Sigmoid colon (tissue), 6 donors: ENCODE measurements at regions not wholly inside any gene's neighbourhood (a gene's known extent, or its start where the extent isn't known, plus 50 kb on each side); places are given as distances from the start of the nearest gene placed in this dataset.

Source experiments
- DNase-seq: peaks from one replicate; pipeline ENCODE4 v3.0.0-alpha.2; 2019
- H3K27ac ChIP-seq, 4 donors: fragments of 200-600 bp; sonication (generic); one replicate each; pipeline ENCODE4 v1.5.1; 2016 to 2019; ENCODE audit warnings: mild to moderate bottlenecking in 1 of 4
- H3K27me3 ChIP-seq, 3 donors: fragments of 200-600 bp; sonication (generic); one replicate each; pipeline ENCODE4 v1.5.1; 2019; ENCODE audit warnings: mild to moderate bottlenecking in 1 of 3
- H3K36me3 ChIP-seq, 4 donors: fragments of 200-600 bp; sonication (generic); one replicate each; pipeline ENCODE4 v1.5.1; 2016 to 2019
- H3K4me1 ChIP-seq, 4 donors: fragments of 200-600 bp; sonication (generic); one replicate each; pipeline ENCODE4 v1.5.1; 2017 to 2019
- H3K4me3 ChIP-seq, 4 donors: fragments of 200-600 bp; sonication (generic); one replicate each; pipeline ENCODE4 v1.5.1; 2017 to 2019; ENCODE audit warnings: mild to moderate bottlenecking in 2 of 4, moderate library complexity in 1 of 4
- H3K9me3 ChIP-seq, 4 donors: fragments of 200-600 bp in 3 of 4; sonication (generic) in 3 of 4; one replicate each; pipeline versions ENCODE4 v1.5.1 to v1.6.1; 2013 to 2019
- EP300 ChIP-seq, 4 donors: sonication (generic); formaldehyde crosslinking; IDR thresholded peaks; one replicate each; pipeline ENCODE4 v1.6.1; 2017; ENCODE audit warnings: antibody characterized with exemption in 4 of 4
- POLR2A ChIP-seq, 2 donors: fragments of 450-650 bp; IDR thresholded peaks; one replicate each; pipeline ENCODE4 v1.6.1; 2016; ENCODE audit warnings: antibody characterized with exemption in 2 of 2, mild to moderate bottlenecking in 2 of 2, moderate library complexity in 2 of 2
- POLR2AphosphoS5 ChIP-seq, 4 donors: sonication (generic); formaldehyde crosslinking; IDR thresholded peaks; one replicate each; pipeline ENCODE4 v1.6.1; 2017; ENCODE audit warnings: antibody characterized with exemption in 4 of 4
- WGBS, 2 donors: extraction: QIAGEN DNeasy Blood & Tissue Kit; methylation state at CpG; one replicate each; pipeline ENCODE4 v1.1.7; 2013; 5-methylcytosine and 5-hydroxymethylcytosine counted together
- intact Hi-C: fragments of 100-400 bp; cut with DNase I; formaldehyde crosslinking; loops from one replicate; pipeline ENCODE4 v1.15.1; 2023
- TF ChIP-seq, protein P1 (sequence below), 4 experiments: fragments of 450-650 bp in 3 of 4; fragments of 200-600 bp in 1 of 4; IDR thresholded peaks; one replicate each; pipeline ENCODE4 v1.5.1; 2016 to 2019; ENCODE audit warnings: antibody characterized with exemption in 4 of 4, mild to moderate bottlenecking in 3 of 4, moderate library complexity in 2 of 4
- donor health status: healthy with polysubstance abuse.
- donor health status: healthy.

DNA sequence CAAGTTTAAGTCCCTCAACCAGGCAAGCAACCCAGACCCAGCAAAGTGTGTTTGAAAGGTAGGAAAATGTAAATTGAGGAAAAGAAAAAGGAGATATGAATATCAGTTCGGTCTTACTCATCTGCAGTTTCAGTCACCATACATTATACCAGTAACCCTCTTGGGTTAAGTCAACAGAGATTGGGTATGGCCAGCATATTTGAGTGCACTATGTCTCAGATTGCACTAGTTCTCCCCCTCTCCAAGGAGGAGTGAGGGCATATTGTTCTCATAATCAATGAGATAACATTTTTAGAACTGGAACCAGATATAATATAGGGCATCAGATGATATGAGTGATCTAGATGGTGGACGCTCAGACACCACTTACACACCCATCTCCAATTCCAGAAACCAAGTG lies 141.5 kb downstream of the COPS8 start:
- no peaks in the 10 kb centered on the region for H3K9me3 ChIP-seq
- H3K36me3 ChIP-seq = no peaks in the 10 kb centered on the region
- no peaks in the 10 kb centered on the region for H3K27me3 ChIP-seq
- 89 to 94% methylated on average over 2 of the region's 2 CpGs for WGBS, 2 donors
- H3K4me1 ChIP-seq = peaks cover 0 to 38% (median 18%) of the 10 kb centered on the region in 4 donors
- DNase-seq = no peak
- intact Hi-C loops = no loop called here
- peak overlapping the region in 2 of 4 donors; percentile 17 to 42 for H3K27ac ChIP-seq
- no peak overlapping the region for H3K4me3 ChIP-seq
- TF ChIP-seq, protein P1, sequence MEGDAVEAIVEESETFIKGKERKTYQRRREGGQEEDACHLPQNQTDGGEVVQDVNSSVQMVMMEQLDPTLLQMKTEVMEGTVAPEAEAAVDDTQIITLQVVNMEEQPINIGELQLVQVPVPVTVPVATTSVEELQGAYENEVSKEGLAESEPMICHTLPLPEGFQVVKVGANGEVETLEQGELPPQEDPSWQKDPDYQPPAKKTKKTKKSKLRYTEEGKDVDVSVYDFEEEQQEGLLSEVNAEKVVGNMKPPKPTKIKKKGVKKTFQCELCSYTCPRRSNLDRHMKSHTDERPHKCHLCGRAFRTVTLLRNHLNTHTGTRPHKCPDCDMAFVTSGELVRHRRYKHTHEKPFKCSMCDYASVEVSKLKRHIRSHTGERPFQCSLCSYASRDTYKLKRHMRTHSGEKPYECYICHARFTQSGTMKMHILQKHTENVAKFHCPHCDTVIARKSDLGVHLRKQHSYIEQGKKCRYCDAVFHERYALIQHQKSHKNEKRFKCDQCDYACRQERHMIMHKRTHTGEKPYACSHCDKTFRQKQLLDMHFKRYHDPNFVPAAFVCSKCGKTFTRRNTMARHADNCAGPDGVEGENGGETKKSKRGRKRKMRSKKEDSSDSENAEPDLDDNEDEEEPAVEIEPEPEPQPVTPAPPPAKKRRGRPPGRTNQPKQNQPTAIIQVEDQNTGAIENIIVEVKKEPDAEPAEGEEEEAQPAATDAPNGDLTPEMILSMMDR (IDR thresholded peaks at IDR 0.05) = no peak
- no peak for TF ChIP-seq POLR2A (IDR thresholded peaks at IDR 0.05)
- TF ChIP-seq EP300 (IDR thresholded peaks at IDR 0.05) = no peak

DNA sequence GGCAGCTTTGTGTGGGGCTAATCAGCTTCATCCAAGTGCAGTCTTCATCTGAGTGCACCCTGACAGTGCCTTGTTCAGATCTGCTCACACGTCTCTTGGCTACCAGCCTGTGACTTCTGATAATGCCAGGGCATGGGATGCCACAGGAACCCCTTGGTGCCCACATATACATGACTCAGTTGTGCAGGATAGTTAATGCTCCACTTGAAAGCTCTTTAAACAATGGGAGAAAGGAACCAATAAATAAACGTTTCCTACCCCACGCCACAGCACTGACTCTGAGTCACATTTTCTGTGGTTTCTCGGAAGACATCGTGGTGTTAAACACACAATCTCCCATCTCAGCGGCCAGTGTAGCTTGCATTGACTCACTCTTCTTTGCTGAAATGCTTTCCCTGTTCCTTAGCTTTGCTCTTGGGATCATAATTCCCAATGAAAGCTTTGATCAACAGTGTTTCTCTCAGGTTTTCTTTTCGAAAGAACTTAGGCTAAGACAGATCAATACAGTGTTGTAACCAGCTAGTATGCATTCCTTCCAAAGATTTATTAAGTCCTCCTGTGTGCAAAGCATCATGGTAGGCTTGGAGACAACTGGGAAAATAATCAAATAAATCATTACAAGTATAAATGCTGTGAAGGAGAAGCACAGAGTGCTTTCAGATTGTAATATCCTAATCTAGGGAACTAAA lies 142.0 kb downstream of the COPS8 start:
- Histone ChIP-seq H3K36me3 (no peaks in the 10 kb centered on the region), H3K4me1 (peaks cover 0 to 33% (median 13%) of the 10 kb centered on the region in 4 donors), H3K9me3 (no peaks in the 10 kb centered on the region), H3K4me3 (no peak overlapping the region), H3K27me3 (no peaks in the 10 kb centered on the region), H3K27ac (peak overlapping the region in 3 of 4 donors; percentile 17 to 42 (median 18))
- WGBS, 2 donors = 51 to 65% methylated on average over 7 of the region's 7 CpGs
- intact Hi-C loops = no loop called here
- TF ChIP-seq, protein P1 (IDR thresholded peaks at IDR 0.05) = no peak
- no peak for TF ChIP-seq EP300 (IDR thresholded peaks at IDR 0.05)
- TF ChIP-seq POLR2AphosphoS5 (IDR thresholded peaks at IDR 0.05) = no peak
- TF ChIP-seq POLR2A (IDR thresholded peaks at IDR 0.05) = no peak
- no peak for DNase-seq

DNA sequence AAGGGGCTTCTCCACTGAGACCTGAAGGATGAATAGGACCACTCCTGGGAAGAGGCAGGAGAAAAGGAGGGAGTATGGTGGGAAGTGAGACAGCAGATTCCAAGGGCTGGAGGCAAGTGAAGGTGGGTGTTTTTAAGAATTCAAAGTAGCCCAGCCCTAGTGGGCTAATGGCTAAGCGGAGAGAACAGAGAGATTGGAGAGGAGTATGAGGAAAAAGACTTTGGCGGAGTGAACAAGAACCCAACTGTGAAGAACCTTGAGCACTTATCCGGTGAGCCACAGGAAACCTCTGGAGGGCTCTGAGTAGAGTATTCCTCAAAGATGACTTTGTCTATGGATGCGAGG lies 142.6 kb downstream of the COPS8 start:
- H3K27me3 ChIP-seq = no peaks in the 10 kb centered on the region
- TF ChIP-seq POLR2A (IDR thresholded peaks at IDR 0.05) = no peak
- no peak for TF ChIP-seq EP300 (IDR thresholded peaks at IDR 0.05)
- TF ChIP-seq, protein P1 (IDR thresholded peaks at IDR 0.05) = no peak
- TF ChIP-seq POLR2AphosphoS5 (IDR thresholded peaks at IDR 0.05) = no peak
- intact Hi-C loops = no loop called here
- peaks cover 0 to 28% (median 8%) of the 10 kb centered on the region in 4 donors for H3K4me1 ChIP-seq
- peak overlapping the region in 3 of 4 donors; percentile 17 to 42 (median 18) for H3K27ac ChIP-seq
- DNase-seq = no peak
- WGBS, 2 donors = 93 to 94% methylated on average over 4 of the region's 4 CpGs
- no peak overlapping the region for H3K4me3 ChIP-seq
- H3K36me3 ChIP-seq = no peaks in the 10 kb centered on the region
- H3K9me3 ChIP-seq = no peaks in the 10 kb centered on the region

DNA sequence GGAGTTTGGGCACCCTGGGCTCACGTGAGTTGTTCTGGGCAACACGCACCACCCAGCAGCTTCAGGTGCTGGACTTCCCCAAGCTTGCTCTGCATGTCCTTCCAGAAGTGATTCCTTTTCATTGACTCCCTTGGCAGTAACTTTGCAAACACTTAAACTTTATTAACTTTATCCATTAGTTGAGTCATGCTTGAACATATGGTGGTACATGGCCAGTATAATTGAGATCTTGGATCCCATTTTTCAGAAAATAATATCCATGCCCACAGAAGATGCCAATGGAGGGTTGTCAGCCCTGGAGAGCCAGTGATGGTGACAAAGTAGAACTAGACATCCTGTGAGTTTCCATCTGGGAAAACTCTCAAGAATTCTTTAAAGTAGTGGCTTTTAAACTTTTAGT lies 144.2 kb downstream of the COPS8 start:
- Histone ChIP-seq H3K9me3 (no peaks in the 10 kb centered on the region), H3K27me3 (no peaks in the 10 kb centered on the region), H3K4me1 (peaks cover 0 to 33% (median 11%) of the 10 kb centered on the region in 4 donors), H3K4me3 (no peak overlapping the region), H3K36me3 (no peaks in the 10 kb centered on the region), H3K27ac (no peak overlapping the region)
- no peak for TF ChIP-seq EP300 (IDR thresholded peaks at IDR 0.05)
- TF ChIP-seq POLR2AphosphoS5 (IDR thresholded peaks at IDR 0.05) = no peak
- TF ChIP-seq, protein P1 (IDR thresholded peaks at IDR 0.05) = no peak
- TF ChIP-seq POLR2A (IDR thresholded peaks at IDR 0.05) = no peak
- intact Hi-C loops = no loop called here
- no peak for DNase-seq
- WGBS, 2 donors = 87 to 88% methylated on average over 2 of the region's 2 CpGs

DNA sequence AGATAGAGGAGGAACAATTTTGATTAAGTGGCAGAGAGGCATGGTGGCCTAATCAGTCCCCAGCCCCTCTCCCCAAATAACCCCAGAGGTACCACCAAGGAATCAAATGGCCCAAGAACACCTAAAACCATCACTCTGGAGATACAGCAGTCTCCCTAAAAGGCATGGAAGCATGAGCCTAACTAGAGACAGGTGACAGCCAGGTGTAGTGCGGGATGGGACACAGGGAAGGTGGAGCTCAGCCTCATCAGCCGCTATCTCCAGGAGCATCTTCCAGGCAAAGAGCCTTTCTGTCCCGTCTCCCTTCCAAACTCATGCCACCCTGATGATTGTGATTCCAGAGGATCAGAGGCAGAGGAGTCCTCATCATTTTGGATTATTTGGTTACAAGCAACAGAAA lies 144.7 kb downstream of the COPS8 start:
- H3K4me3 ChIP-seq = no peak overlapping the region
- H3K36me3 ChIP-seq = no peaks in the 10 kb centered on the region
- intact Hi-C loops = no loop called here
- H3K4me1 ChIP-seq = peaks cover 0 to 37% (median 15%) of the 10 kb centered on the region in 4 donors
- H3K27me3 ChIP-seq = no peaks in the 10 kb centered on the region
- H3K27ac ChIP-seq = no peak overlapping the region
- TF ChIP-seq EP300 (IDR thresholded peaks at IDR 0.05) (no peak), POLR2AphosphoS5 (IDR thresholded peaks at IDR 0.05) (no peak), POLR2A (IDR thresholded peaks at IDR 0.05) (no peak)
- TF ChIP-seq, protein P1 (IDR thresholded peaks at IDR 0.05) = no peak
- WGBS, 2 donors = 96 to 97% methylated on average over 3 of the region's 3 CpGs
- DNase-seq = no peak
- no peaks in the 10 kb centered on the region for H3K9me3 ChIP-seq
